Gastrocnemius medialis (tissue), 4 donors: ENCODE measurements at regions not wholly inside any gene's neighbourhood (a gene's known extent, or its start where the extent isn't known, plus 50 kb on each side); places are given as distances from the start of the nearest gene placed in this dataset.

Experiments used
- ATAC-seq, 2 donors: fragments of 150-250 bp; one replicate each; pipeline ENCODE4 v1.9.1; 2016
- DNase-seq, 2 donors: peaks; one replicate each; pipeline ENCODE4 v3.0.0-alpha.2; 2019
- H3K27ac ChIP-seq, 4 donors: fragments of 200-600 bp; sonication (generic); 1 replicate in 1 of 4; 2 replicates in 3 of 4; pipeline ENCODE4 v1.5.1; 2016 to 2018; ENCODE audit warnings: mild to moderate bottlenecking in 2 of 4, moderate library complexity in 1 of 4
- H3K27me3 ChIP-seq, 3 donors: fragments of 200-600 bp; sonication (generic) in 2 of 3; 1 replicate in 1 of 3; 2 replicates in 2 of 3; pipeline versions ENCODE4 v1.5.1 to v1.6.0; 2016 to 2019; ENCODE audit warnings: mild to moderate bottlenecking in 1 of 3, moderate library complexity in 1 of 3
- H3K36me3 ChIP-seq, 2 donors: fragments of 200-600 bp; sonication (generic) in 1 of 2; one replicate each; pipeline ENCODE4 v1.5.1; 2017 to 2018
- H3K4me1 ChIP-seq, 2 donors: fragments of 200-600 bp; sonication (generic) in 1 of 2; one replicate each; pipeline ENCODE4 v1.5.1; 2016 to 2017; ENCODE audit warnings: mild to moderate bottlenecking in 2 of 2
- H3K4me3 ChIP-seq, 4 donors: fragments of 200-600 bp; sonication (generic) in 3 of 4; 1 replicate in 1 of 4; 2 replicates in 3 of 4; pipeline ENCODE4 v1.5.1; 2016 to 2019; ENCODE audit warnings: mild to moderate bottlenecking in 2 of 4
- H3K9me3 ChIP-seq, 3 donors: fragments of 200-600 bp; sonication (generic) in 2 of 3; 1 replicate in 1 of 3; 2 replicates in 2 of 3; pipeline ENCODE4 v1.5.1; 2016 to 2019
- POLR2A ChIP-seq, 2 donors: fragments of 450-650 bp; IDR thresholded peaks; one replicate each; pipeline ENCODE4 v1.6.1; 2017; ENCODE audit warnings: antibody characterized with exemption in 2 of 2, mild to moderate bottlenecking in 2 of 2, moderate library complexity in 2 of 2
- in situ Hi-C, 4 donors: fragments of 200-750 bp; cut with MboI; loops; one replicate each; pipeline versions ENCODE4 v1.15.0 to v1.8.0; 2017; ENCODE audit warnings: low sequenced_read_pairs in 4 of 4
- intact Hi-C: fragments of 100-400 bp; cut with DNase I; formaldehyde crosslinking; loops from one replicate; pipeline ENCODE4 v1.15.1; 2023; ENCODE audit warnings: low total_unique reads
- TF ChIP-seq, protein P1 (sequence below), 5 experiments: fragments of 450-650 bp in 3 of 5; fragments of 200-600 bp in 2 of 5; sonication (generic) in 2 of 5; IDR thresholded peaks in 4 of 5; conservative IDR thresholded peaks in 1 of 5; 1 replicate in 4 of 5; 2 replicates in 1 of 5; pipeline ENCODE4 v1.5.1; 2016 to 2019; ENCODE audit warnings: antibody characterized with exemption in 5 of 5, mild to moderate bottlenecking in 3 of 5, moderate library complexity in 3 of 5

DNA sequence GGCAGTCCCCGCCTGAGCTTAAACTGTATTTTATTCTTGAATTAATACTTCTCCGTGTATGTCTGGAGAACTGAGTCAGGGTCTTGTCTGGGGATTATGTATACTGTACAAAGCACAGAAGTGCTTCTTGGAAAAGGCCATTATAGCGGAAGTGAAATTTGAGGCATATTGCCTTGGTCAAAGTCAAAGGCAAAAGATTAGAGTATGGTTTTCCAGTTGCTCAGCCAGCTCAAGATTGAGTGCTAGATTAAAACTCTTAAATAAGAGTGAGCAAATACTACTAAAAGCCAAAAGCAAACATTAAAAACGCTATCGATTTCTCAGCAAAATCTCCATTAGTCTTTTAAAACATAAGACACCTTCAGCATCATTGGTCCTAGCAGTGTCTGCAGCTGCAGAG lies 207.7 kb upstream of the MAN1A1 start:
- Histone ChIP-seq H3K27ac (no peak overlapping the region), H3K36me3 (no peaks in the 10 kb centered on the region), H3K27me3 (no peaks in the 10 kb centered on the region), H3K9me3 (no peaks in the 10 kb centered on the region), H3K4me1 (no peaks in the 10 kb centered on the region), H3K4me3 (no peak overlapping the region)
- ATAC-seq: no peak
- intact Hi-C loops (no loop called here), in situ Hi-C loops (no loop called here)
- TF ChIP-seq, protein P1, sequence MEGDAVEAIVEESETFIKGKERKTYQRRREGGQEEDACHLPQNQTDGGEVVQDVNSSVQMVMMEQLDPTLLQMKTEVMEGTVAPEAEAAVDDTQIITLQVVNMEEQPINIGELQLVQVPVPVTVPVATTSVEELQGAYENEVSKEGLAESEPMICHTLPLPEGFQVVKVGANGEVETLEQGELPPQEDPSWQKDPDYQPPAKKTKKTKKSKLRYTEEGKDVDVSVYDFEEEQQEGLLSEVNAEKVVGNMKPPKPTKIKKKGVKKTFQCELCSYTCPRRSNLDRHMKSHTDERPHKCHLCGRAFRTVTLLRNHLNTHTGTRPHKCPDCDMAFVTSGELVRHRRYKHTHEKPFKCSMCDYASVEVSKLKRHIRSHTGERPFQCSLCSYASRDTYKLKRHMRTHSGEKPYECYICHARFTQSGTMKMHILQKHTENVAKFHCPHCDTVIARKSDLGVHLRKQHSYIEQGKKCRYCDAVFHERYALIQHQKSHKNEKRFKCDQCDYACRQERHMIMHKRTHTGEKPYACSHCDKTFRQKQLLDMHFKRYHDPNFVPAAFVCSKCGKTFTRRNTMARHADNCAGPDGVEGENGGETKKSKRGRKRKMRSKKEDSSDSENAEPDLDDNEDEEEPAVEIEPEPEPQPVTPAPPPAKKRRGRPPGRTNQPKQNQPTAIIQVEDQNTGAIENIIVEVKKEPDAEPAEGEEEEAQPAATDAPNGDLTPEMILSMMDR (IDR thresholded peaks at IDR 0.05 in 4 of 5, conservative IDR thresholded peaks at IDR 0.05 in 1 of 5): no peak
- no peak for TF ChIP-seq POLR2A (IDR thresholded peaks at IDR 0.05)
- DNase-seq: no peak

GRCh38 chr6:119552021-119552420 lies 202.5 kb upstream of the MAN1A1 start:
- no peak for DNase-seq
- ATAC-seq: no peak
- intact Hi-C loops: no loop called here
- in situ Hi-C loops: no loop called here
- no peaks in the 10 kb centered on the region for H3K27me3 ChIP-seq
- no peaks in the 10 kb centered on the region for H3K9me3 ChIP-seq
- no peaks in the 10 kb centered on the region for H3K36me3 ChIP-seq
- H3K4me1 ChIP-seq: no peaks in the 10 kb centered on the region
- no peak for TF ChIP-seq POLR2A (IDR thresholded peaks at IDR 0.05)
- TF ChIP-seq, protein P1 (IDR thresholded peaks at IDR 0.05 in 4 of 5, conservative IDR thresholded peaks at IDR 0.05 in 1 of 5): no peak
- H3K27ac ChIP-seq: no peak overlapping the region
- no peak overlapping the region for H3K4me3 ChIP-seq

DNA sequence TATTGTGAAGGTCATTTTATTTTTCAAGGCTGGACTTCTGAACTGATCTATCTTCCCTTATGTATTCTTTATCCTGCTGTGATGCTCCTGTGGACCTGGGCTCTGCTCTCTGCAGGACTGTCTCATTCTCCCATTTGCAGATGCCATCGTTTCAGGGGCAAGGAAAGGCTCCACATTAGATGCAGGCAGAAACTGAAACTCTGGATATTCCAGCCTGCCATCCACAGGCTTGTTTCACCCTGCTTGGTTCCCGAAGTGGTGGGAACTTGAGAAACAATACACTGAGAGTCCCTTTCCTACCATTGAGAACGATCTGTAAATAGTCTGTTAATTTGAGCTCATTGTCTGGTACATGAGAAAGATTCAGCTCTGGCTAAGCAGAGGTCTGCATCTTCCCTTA lies 197.5 kb upstream of the MAN1A1 start:
- intact Hi-C loops (no loop called here), in situ Hi-C loops (no loop called here)
- Histone ChIP-seq H3K4me1 (no peaks in the 10 kb centered on the region), H3K36me3 (no peaks in the 10 kb centered on the region), H3K27ac (no peak overlapping the region), H3K4me3 (no peak overlapping the region), H3K9me3 (no peaks in the 10 kb centered on the region), H3K27me3 (no peaks in the 10 kb centered on the region)
- TF ChIP-seq POLR2A (IDR thresholded peaks at IDR 0.05): no peak
- TF ChIP-seq, protein P1 (IDR thresholded peaks at IDR 0.05 in 4 of 5, conservative IDR thresholded peaks at IDR 0.05 in 1 of 5): no peak
- no peak for DNase-seq
- ATAC-seq: no peak

- Histone ChIP-seq H3K4me1 (no peaks in the 10 kb centered on the region), H3K4me3 (no peak overlapping the region), H3K36me3 (no peaks in the 10 kb centered on the region), H3K27me3 (no peaks in the 10 kb centered on the region), H3K27ac (no peak overlapping the region), H3K9me3 (no peaks in the 10 kb centered on the region)
- no peak for ATAC-seq
- intact Hi-C loops: no loop called here
- in situ Hi-C loops: no loop called here
- DNase-seq: no peak
- TF ChIP-seq POLR2A (IDR thresholded peaks at IDR 0.05): no peak
- TF ChIP-seq, protein P1 (IDR thresholded peaks at IDR 0.05 in 4 of 5, conservative IDR thresholded peaks at IDR 0.05 in 1 of 5): no peak
Observed at GRCh38 chr6:119545245-119545644, 195.7 kb upstream of the MAN1A1 start.
